ENCODE measurements at regions not wholly inside any gene's neighbourhood (a gene's known extent, or its start where the extent isn't known, plus 50 kb on each side); places are given as distances from the start of the nearest gene placed in this dataset.

- FAIRE-seq = no peak
Measured at GRCh38 chr13:57224414-57224813, 57.4 kb downstream of the PRR20E start.

GRCh38 chr13:57250472-57250871, 83.5 kb downstream of the PRR20E start:
- no peak for FAIRE-seq
- DNase-seq (ENCODE audit: low spot score in 2 of 2) = no peak

More at GRCh38 chr13:57224414-57224813, 57.4 kb downstream of the PRR20E start:
- no peak for DNase-seq (ENCODE audit: low spot score in 2 of 2)

GRCh38 chr13:57253551-57253950, 86.6 kb downstream of the PRR20E start:
- FAIRE-seq (no peak), DNase-seq (ENCODE audit: low spot score in 2 of 2) (no peak)

- no peak for FAIRE-seq
- DNase-seq (ENCODE audit: low spot score in 2 of 2) = no peak
Measured at GRCh38 chr13:57264965-57265364, 98.0 kb downstream of the PRR20E start.

- FAIRE-seq (no peak), DNase-seq (ENCODE audit: low spot score in 2 of 2) (no peak)
Measured at GRCh38 chr13:57270493-57270892, 103.5 kb downstream of the PRR20E start.

GRCh38 chr13:57286511-57287098, 119.6 kb downstream of the PRR20E start:
- FAIRE-seq = no peak
- no peak for DNase-seq (ENCODE audit: low spot score in 2 of 2)

GRCh38 chr13:57302604-57303003, 135.6 kb downstream of the PRR20E start:
- no peak for FAIRE-seq
- DNase-seq (ENCODE audit: low spot score in 2 of 2) = no peak

GRCh38 chr13:57311009-57311586, 144.1 kb downstream of the PRR20E start:
- no peak for DNase-seq (ENCODE audit: low spot score in 2 of 2)
- FAIRE-seq = no peak

- FAIRE-seq (no peak), DNase-seq (ENCODE audit: low spot score in 2 of 2) (no peak)
Measured at GRCh38 chr13:57314897-57315520, 148.0 kb downstream of the PRR20E start.

DNA sequence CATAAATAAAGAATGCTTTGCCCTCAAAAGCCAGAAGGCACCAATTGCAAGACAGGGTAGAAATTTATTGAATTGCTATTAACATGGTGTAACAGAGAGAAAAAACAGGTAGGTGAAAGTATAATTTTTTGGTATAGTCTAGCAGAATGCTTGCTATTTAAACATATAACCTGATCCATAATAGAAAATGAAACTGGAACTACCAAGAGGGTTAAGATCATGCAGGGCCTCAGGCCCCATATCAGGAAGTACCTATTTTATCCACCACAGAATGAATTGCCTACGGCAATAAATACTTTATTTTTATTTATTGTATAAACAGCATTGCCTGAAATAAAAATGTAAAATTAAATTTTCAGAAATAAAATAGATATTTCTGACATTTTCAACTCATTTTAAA, 159.5 kb downstream of the PRR20E start:
- DNase-seq (ENCODE audit: low spot score in 2 of 2) (no peak), FAIRE-seq (no peak)

- FAIRE-seq (no peak), DNase-seq (ENCODE audit: low spot score in 2 of 2) (no peak)
Measured at GRCh38 chr13:57340878-57341277, 173.9 kb downstream of the PRR20E start.

GRCh38 chr13:57345526-57345925, 178.5 kb downstream of the PRR20E start:
- no peak for DNase-seq (ENCODE audit: low spot score in 2 of 2)
- FAIRE-seq = no peak

GRCh38 chr13:57346786-57347185, 179.8 kb downstream of the PRR20E start:
- FAIRE-seq (no peak), DNase-seq (ENCODE audit: low spot score in 2 of 2) (no peak)

DNA sequence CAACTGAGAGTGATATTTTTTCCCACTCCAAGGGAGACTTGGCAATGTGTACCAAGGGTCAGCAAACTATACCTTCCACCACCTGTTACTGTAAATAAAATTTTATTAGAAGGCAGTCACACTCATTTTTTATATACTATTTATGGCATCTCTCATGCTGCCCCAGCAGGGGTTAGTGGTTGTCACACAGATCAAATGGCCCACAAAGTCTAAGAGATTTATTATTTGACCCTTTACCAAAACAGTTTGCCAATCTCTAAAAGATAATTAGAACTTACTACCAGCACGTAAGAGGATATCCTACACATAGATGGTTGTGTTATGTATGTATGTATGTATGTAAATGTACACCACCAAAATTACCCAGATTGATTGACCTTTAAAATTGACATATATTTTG, 185.1 kb downstream of the PRR20E start:
- no peak for DNase-seq (ENCODE audit: low spot score in 2 of 2)
- no peak for FAIRE-seq

GRCh38 chr13:57353831-57354230, 186.8 kb downstream of the PRR20E start:
- DNase-seq (ENCODE audit: low spot score in 2 of 2) (no peak), FAIRE-seq (no peak)

- DNase-seq (ENCODE audit: low spot score in 2 of 2) (no peak), FAIRE-seq (no peak)
Measured at GRCh38 chr13:57375876-57376275, 208.9 kb downstream of the PRR20E start.

DNA sequence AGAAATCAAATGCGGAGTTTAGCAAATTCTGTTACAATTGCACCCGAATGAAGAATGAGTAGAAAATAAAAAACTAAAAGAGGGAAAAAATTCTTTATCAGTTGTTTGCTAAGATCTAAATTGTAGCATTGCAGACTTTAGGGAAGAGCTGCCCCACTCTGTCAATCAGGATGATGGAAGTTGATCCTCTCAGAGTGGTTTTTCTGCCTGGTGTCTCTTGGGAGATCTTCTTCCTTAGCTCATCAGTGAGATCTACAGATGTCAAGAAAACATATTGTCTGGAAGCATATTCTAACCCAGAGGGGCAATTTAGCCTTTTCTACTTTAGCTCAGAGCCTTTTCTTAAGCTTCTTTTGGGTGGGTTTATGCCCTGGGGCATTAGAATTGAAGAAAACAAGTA, 223.2 kb upstream of the PCDH17 start:
- no peak for FAIRE-seq
- no peak for DNase-seq (ENCODE audit: low spot score in 2 of 2)

- DNase-seq (ENCODE audit: low spot score in 2 of 2) (peak in 1 of 2 donors; percentile 6), FAIRE-seq (no peak)
Measured at GRCh38 chr13:57409121-57409520, 222.4 kb upstream of the PCDH17 start.

DNA sequence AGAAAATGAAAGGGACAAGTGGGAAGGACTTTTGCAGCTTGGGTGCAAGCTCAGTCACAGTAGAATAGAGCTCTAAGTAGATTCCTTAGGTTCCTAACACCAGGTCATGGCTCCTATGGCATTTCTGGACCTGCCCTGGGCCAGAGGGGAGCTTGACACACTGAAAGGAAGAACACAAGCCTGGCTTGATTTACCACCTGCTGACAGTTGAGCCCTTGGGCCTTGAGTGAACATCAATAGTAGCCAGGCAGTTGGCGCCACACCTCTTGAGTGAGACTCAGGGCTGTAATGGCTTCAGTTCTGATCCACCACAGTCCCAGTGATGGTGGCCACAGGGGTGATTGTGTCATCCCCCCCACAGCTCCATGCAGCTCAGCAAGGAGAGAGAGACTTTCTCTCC, 221.9 kb upstream of the PCDH17 start:
- no peak for DNase-seq (ENCODE audit: low spot score in 2 of 2)
- FAIRE-seq = no peak

DNA sequence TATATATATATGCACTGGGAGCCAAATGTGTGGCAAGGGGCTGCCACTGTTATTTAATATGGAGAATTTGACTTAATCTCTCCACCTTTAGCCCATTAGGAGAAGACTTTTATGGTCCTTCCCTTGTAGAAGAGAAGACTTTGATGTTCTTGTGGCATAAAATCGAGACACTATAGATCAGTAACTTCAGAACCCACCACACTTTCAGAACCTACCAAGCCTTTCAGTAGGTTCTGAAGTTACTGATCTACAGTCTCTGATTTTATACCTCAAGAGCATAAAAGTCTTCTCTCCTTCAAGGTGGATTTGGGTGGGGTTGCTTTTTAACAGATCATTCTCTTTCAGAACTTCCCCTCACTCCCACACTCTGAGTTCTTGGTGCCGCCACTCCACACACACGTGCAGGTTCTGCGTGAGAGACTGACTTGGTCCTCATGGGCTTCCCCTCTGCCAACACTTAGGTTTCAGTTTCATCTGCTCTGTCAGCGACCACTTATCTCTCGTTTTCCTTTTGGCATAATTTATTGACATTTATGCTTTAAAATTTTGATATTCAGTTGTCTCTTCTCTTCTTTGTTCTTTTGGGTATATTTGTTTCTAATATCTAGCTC, 213.4 kb upstream of the PCDH17 start:
- FAIRE-seq (no peak), DNase-seq (ENCODE audit: low spot score in 2 of 2) (no peak)

- DNase-seq (ENCODE audit: low spot score in 2 of 2) (no peak), FAIRE-seq (no peak)
Measured at GRCh38 chr13:57424379-57424778, 207.2 kb upstream of the PCDH17 start.

GRCh38 chr13:57425531-57425930, 206.0 kb upstream of the PCDH17 start:
- no peak for DNase-seq (ENCODE audit: low spot score in 2 of 2)
- no peak for FAIRE-seq

Data from frontal cortex (tissue), 3 donors.